Endometrium (tissue), 2 donors: ENCODE measurements at regions not wholly inside any gene's neighbourhood (a gene's known extent, or its start where the extent isn't known, plus 50 kb on each side); places are given as distances from the start of the nearest gene placed in this dataset.

Experiments used
- FAIRE-seq: peaks from 2 replicates; lab custom pipeline; 2012; peaks lifted over from hg19 to GRCh38; lab: Jason Lieb, UNC
- donor health status: control.
- donor health status: control.

- FAIRE-seq: no peak
Measured at GRCh38 chr6:113411011-113411410, 446.1 kb upstream of the MARCKS start.

- peak; percentile 71 for FAIRE-seq
Measured at GRCh38 chr6:113412589-113413357, 444.4 kb upstream of the MARCKS start.

GRCh38 chr6:113414511-113414910 is 442.6 kb upstream of the MARCKS start:
- FAIRE-seq: no peak

DNA sequence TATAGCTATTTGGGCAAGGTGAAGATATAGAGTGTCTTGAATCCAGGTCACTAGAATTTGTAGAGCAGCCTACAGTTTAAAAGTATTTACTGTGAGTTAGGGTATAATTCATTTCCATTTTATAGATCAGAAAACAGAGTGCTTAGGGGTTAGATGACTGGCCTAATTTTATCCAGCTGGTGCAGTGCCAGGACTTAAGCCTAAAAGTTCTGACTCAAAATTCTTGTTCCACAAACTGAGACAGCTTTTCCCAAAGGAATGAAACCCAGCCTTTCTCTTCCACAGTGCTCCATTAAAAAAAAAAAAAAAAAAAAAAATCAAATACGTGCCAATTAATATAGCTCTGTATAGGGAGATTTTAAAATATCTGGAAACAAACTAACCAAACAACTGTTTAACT is 441.0 kb upstream of the MARCKS start:
- FAIRE-seq: no peak

- FAIRE-seq: no peak
Measured at GRCh38 chr6:113420290-113420689, 436.9 kb upstream of the MARCKS start.

DNA sequence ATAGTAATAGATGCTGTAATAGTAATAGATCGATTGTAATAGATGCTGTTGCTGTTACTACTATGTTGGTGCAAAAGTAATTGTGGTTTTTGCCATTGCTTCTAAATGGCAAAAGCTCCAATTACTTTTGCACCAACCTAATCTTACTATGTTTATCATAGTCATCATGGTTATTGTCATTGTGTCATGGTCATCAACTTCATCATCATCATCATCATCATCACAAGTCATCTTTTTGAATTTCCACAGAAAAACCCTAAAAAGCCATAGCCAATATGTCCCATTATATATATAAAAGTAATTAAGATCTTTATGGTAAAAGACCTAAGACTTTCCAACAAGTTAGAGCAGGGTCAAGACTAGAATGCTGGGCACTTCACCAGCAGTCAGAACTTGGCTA is 435.1 kb upstream of the MARCKS start:
- no peak for FAIRE-seq

DNA sequence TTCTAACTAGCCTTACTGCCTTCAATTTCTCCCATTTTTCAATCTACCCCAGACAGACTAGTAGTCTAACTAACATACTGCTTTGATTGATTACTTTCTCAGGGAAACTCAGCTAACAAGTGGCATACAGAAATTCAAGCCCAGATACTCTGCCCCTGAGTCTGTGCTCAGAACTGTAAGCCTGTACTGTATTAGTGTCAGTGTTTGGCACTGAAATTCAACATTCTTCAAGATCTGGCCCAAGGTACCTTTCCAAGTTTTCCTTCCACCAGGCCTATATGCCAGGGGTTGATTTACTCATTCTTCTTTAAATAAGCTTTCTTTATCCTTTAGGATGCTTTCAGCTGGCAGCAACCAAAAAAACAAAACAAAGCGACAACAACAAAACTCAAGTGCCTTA is 433.2 kb upstream of the MARCKS start:
- FAIRE-seq: no peak

GRCh38 chr6:113425977-113426660 is 431.0 kb upstream of the MARCKS start:
- no peak for FAIRE-seq

DNA sequence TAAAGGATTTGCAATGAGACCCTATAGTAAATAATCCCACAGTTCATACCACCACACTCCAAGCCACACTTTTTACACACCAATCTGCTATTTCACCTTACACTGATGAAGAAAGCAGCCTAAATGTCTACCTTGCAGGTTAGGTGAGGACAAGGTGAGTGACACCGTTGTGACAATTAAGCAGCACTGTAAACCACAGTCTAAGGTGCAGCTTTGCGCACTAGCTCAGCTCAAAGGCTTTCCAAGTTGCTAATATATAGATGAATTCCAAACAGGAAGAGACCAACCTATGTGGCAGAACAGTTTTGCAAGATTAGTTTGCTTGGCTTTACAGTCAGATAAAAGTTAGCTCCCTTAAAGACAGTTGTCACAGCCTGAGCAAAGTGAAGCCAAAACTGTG is 429.5 kb upstream of the MARCKS start:
- no peak for FAIRE-seq

GRCh38 chr6:113428702-113429101 is 428.4 kb upstream of the MARCKS start:
- FAIRE-seq: no peak

GRCh38 chr6:113432521-113433334 is 424.4 kb upstream of the MARCKS start:
- FAIRE-seq: no peak

- no peak for FAIRE-seq
Measured at GRCh38 chr6:113433335-113433991, 423.7 kb upstream of the MARCKS start.

GRCh38 chr6:113434641-113435040 is 422.5 kb upstream of the MARCKS start:
- FAIRE-seq: no peak

GRCh38 chr6:113437566-113437965 is 419.6 kb upstream of the MARCKS start:
- no peak for FAIRE-seq

DNA sequence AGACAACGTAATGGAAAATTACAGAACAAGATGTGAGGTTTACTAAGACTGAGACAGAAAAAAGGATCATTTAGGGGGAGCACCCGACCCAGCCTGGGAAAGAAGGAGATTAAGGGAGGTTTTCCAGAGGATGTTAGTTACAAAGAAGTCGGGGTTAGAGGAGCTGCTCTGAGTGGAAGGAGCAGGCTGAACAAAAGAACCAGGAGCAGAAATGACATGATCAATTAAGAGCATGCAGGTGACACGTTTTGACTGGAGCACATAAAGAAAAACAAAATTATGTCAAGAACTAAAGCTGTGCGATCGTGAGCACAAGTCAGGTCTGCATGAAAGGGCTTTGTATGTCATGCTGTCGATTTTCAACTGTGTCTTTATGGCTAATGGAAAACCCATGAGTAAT is 417.3 kb upstream of the MARCKS start:
- no peak for FAIRE-seq

DNA sequence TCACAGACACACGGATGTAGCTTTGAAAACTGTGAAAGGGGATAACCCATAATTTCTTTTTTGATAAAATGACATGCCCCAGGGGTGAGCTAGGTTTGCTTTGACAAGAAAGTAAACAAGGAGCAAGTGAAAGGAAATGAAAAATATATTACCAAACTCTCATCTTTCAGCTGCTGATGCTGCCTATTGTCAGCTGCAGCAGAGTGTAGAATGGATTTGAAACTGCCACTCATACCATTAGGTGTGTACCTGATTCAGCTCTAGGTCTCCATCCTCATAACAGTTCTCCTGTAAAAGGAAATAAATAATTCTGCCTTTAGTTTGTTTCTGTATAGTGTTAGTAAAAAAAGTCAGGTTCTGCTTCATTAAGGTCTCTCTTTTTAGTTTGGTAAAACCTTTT is 415.1 kb upstream of the MARCKS start:
- FAIRE-seq: no peak

DNA sequence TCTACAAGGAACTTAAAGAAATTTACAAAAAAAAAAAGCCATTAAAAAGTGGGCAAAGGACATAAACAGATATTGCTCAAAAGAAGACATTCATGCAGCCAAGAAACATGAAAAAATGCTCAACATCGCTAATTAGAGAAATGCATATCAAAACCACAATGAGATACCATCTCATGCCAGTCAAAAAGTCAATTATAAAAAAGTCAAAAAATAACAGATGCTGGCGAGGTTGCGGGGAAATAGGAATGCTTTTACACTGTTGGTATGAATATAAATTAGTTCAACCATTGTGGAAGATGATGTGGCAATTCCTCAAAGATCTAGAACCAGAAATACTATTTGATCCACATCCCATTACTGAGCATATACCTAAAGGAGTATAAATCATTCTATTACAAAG is 411.9 kb upstream of the MARCKS start:
- FAIRE-seq: no peak

GRCh38 chr6:113447088-113447831 is 409.9 kb upstream of the MARCKS start:
- no peak for FAIRE-seq

GRCh38 chr6:113449051-113449450 is 408.1 kb upstream of the MARCKS start:
- FAIRE-seq: no peak

- FAIRE-seq: no peak
Measured at GRCh38 chr6:113450061-113450465, 407.1 kb upstream of the MARCKS start.

DNA sequence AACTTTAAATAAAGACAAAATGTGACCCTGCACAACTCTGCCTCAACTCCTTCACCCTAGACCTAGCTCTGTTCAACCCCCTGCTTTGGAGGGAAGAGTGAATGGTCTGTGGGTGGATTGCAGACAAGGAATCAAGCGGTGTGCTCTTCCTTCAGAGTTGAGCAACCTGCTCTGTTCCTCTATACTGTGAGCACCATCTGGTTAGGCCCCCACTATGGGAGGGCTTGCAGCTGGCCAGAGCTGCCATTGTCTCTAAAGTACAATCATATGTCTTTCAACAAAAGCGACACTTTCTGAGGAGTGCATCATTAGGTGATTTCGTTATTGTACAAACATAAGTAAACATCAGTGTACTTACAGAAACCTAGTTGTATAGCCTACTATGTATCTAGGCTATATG is 406.1 kb upstream of the MARCKS start:
- no peak for FAIRE-seq

DNA sequence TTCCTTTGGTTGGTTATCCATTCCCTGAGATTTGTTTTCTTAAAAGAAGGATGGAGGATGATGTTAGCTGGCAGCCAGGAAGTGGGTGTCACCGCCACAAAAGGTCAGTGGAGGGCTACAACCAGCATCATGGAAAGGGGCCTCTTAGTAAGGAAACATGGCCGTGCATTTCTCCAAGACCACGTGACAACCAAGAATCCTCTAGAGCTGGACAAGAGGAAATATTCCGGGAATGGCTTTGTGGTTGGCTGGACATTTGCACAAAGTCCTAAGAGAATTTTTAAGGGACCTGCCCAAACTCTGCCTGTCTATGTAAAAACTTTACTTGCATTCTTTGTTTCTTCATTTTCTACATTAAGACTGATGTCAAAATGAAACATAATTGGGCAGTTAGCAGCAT is 399.9 kb upstream of the MARCKS start:
- FAIRE-seq: no peak
